ENCODE measurements at regions not wholly inside any gene's neighbourhood (a gene's known extent, or its start where the extent isn't known, plus 50 kb on each side); places are given as distances from the start of the nearest gene placed in this dataset.
"Not testable (repeated sequence)": the region's sequence is repeated elsewhere in the genome, so short reads cannot be mapped to it uniquely, and the experiment has no call there.

- no peaks in the 10 kb centered on the region for H4K20me1 ChIP-seq (ENCODE audit: insufficient read depth)
- H3K4me2 ChIP-seq, result no peak overlapping the region
- TF ChIP-seq, protein P1, sequence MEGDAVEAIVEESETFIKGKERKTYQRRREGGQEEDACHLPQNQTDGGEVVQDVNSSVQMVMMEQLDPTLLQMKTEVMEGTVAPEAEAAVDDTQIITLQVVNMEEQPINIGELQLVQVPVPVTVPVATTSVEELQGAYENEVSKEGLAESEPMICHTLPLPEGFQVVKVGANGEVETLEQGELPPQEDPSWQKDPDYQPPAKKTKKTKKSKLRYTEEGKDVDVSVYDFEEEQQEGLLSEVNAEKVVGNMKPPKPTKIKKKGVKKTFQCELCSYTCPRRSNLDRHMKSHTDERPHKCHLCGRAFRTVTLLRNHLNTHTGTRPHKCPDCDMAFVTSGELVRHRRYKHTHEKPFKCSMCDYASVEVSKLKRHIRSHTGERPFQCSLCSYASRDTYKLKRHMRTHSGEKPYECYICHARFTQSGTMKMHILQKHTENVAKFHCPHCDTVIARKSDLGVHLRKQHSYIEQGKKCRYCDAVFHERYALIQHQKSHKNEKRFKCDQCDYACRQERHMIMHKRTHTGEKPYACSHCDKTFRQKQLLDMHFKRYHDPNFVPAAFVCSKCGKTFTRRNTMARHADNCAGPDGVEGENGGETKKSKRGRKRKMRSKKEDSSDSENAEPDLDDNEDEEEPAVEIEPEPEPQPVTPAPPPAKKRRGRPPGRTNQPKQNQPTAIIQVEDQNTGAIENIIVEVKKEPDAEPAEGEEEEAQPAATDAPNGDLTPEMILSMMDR (conservative IDR thresholded peaks at IDR 0.05; ENCODE audit: low read depth, low read length), result no peak
- no peaks in the 10 kb centered on the region for H3K36me3 ChIP-seq (ENCODE audit: insufficient read depth)
- no peaks in the 10 kb centered on the region for H3K4me1 ChIP-seq (ENCODE audit: low read depth, poor library complexity, severe bottlenecking)
- no peaks in the 10 kb centered on the region for H3K79me2 ChIP-seq (ENCODE audit: insufficient read depth, low read depth)
- H3K9ac ChIP-seq, result no peak overlapping the region
- no peak overlapping the region for H2AFZ ChIP-seq (ENCODE audit: low read depth)
- no peak overlapping the region for H3K4me3 ChIP-seq (IDR thresholded peaks at IDR 0.05; ENCODE audit: insufficient read depth, low read depth, low read length)
- no peaks in the 10 kb centered on the region for H3K27me3 ChIP-seq (ENCODE audit: insufficient read depth, low read depth)
- no peak overlapping the region for H3K27ac ChIP-seq
Observed at GRCh38 chr10:100645091-100645490, 100.3 kb upstream of the PAX2 start.

DNA sequence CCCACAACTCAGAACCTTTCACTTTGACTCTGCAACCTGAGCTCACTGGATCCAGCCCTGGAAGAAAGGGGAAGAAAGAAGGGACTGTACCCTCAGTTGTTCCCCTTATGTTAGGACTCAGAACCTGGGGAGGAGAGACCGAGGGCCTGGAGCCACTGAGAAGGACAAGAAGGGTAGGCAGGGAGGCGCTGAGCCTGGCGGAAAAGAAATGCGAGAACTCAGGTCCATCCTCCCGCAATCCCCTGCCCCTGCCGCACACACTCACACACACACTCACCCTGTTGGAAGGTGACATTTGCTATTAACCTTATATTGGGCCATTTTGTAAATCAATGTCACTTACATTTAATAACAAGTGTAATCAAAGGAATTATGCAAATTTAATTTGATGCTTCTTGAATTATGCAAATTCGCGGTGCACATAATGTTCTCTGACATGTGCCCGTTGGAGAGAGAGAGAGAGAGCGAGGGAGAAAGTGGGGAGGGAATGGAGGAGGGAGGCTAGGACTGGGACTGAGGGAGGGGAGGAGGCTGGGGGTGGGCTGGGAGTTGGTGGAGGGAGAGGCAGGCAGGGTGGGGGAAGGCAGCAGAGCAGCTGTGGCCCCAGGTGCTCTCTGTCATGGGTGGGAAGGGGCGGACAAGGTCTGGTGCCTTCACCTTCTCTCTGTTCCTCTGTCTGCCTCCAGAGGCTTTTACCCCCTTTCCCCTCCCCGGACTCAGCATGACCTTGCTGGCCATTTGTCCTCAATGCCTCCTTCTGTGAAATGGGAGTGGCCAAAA lies 99.6 kb upstream of the PAX2 start:
- H4K20me1 ChIP-seq (ENCODE audit: insufficient read depth), result no peaks in the 10 kb centered on the region
- H3K4me1 ChIP-seq (ENCODE audit: low read depth, poor library complexity, severe bottlenecking), result no peaks in the 10 kb centered on the region
- no peak overlapping the region for H3K4me3 ChIP-seq (IDR thresholded peaks at IDR 0.05; ENCODE audit: insufficient read depth, low read depth, low read length)
- no peaks in the 10 kb centered on the region for H3K79me2 ChIP-seq (ENCODE audit: insufficient read depth, low read depth)
- no peak overlapping the region for H2AFZ ChIP-seq (ENCODE audit: low read depth)
- TF ChIP-seq, protein P1 (conservative IDR thresholded peaks at IDR 0.05; ENCODE audit: low read depth, low read length), result no peak
- no peaks in the 10 kb centered on the region for H3K36me3 ChIP-seq (ENCODE audit: insufficient read depth)
- H3K27me3 ChIP-seq (ENCODE audit: insufficient read depth, low read depth), result no peaks in the 10 kb centered on the region
- H3K4me2 ChIP-seq, result no peak overlapping the region
- no peak overlapping the region for H3K27ac ChIP-seq
- no peak overlapping the region for H3K9ac ChIP-seq

GRCh38 chr10:100647928-100648327 lies 97.5 kb upstream of the PAX2 start:
- H4K20me1 ChIP-seq (ENCODE audit: insufficient read depth), result no peaks in the 10 kb centered on the region
- H3K79me2 ChIP-seq (ENCODE audit: insufficient read depth, low read depth), result no peaks in the 10 kb centered on the region
- no peak overlapping the region for H3K27ac ChIP-seq
- H3K9ac ChIP-seq, result no peak overlapping the region
- peaks cover 7% of the 10 kb centered on the region; the same call in 1 of the 2 replicates for H3K27me3 ChIP-seq (ENCODE audit: insufficient read depth, low read depth)
- TF ChIP-seq, protein P1 (conservative IDR thresholded peaks at IDR 0.05; ENCODE audit: low read depth, low read length), result no peak
- H3K36me3 ChIP-seq (ENCODE audit: insufficient read depth), result no peaks in the 10 kb centered on the region
- H3K4me1 ChIP-seq (ENCODE audit: low read depth, poor library complexity, severe bottlenecking), result no peaks in the 10 kb centered on the region
- no peak overlapping the region for H3K4me3 ChIP-seq (IDR thresholded peaks at IDR 0.05; ENCODE audit: insufficient read depth, low read depth, low read length)
- no peak overlapping the region for H2AFZ ChIP-seq (ENCODE audit: low read depth)
- H3K4me2 ChIP-seq, result no peak overlapping the region

GRCh38 chr10:100650693-100651092 lies 94.7 kb upstream of the PAX2 start:
- Histone ChIP-seq H2AFZ (ENCODE audit: low read depth) (no peak overlapping the region), H3K27ac (no peak overlapping the region), H3K36me3 (ENCODE audit: insufficient read depth) (no peaks in the 10 kb centered on the region), H3K27me3 (ENCODE audit: insufficient read depth, low read depth) (peaks cover 27% of the 10 kb centered on the region; the same call in 1 of the 2 replicates), H3K4me3 (IDR thresholded peaks at IDR 0.05; ENCODE audit: insufficient read depth, low read depth, low read length) (no peak overlapping the region), H3K4me1 (ENCODE audit: low read depth, poor library complexity, severe bottlenecking) (no peaks in the 10 kb centered on the region), H3K4me2 (no peak overlapping the region), H4K20me1 (ENCODE audit: insufficient read depth) (no peaks in the 10 kb centered on the region), H3K9ac (no peak overlapping the region), H3K79me2 (ENCODE audit: insufficient read depth, low read depth) (no peaks in the 10 kb centered on the region)
- TF ChIP-seq, protein P1 (conservative IDR thresholded peaks at IDR 0.05; ENCODE audit: low read depth, low read length), result no peak

DNA sequence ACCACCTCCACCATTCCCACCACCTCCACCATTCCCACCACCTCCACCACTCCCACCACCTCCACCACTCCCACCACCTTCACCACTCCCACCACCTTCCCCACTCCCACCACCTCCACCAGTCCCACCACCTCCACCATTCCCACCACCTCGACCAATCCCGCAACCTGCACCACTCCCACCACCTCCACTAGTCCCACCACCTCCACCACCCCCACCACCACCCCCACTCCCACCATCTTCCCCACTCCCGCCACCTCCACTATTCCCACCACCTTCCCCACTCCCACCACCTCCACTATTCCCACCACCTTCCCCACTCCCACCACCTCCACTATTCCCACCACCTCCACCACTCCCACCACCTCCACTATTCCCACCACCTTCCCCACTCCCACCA lies 94.3 kb upstream of the PAX2 start:
- H3K9ac ChIP-seq; H3K4me1 ChIP-seq (ENCODE audit: low read depth, poor library complexity, severe bottlenecking); H3K4me3 ChIP-seq (IDR thresholded peaks at IDR 0.05; ENCODE audit: insufficient read depth, low read depth, low read length); H4K20me1 ChIP-seq (ENCODE audit: insufficient read depth); H2AFZ ChIP-seq (ENCODE audit: low read depth); H3K36me3 ChIP-seq (ENCODE audit: insufficient read depth); H3K4me2 ChIP-seq; H3K79me2 ChIP-seq (ENCODE audit: insufficient read depth, low read depth); H3K27ac ChIP-seq: not testable (repeated sequence)
- H3K27me3 ChIP-seq (ENCODE audit: insufficient read depth, low read depth), result peaks cover 30% of the 10 kb centered on the region; the same call in 1 of the 2 replicates

All from KMS-11 (cell line).